ENCODE measurements at regions not wholly inside any gene's neighbourhood (a gene's known extent, or its start where the extent isn't known, plus 50 kb on each side); places are given as distances from the start of the nearest gene placed in this dataset.

DNA sequence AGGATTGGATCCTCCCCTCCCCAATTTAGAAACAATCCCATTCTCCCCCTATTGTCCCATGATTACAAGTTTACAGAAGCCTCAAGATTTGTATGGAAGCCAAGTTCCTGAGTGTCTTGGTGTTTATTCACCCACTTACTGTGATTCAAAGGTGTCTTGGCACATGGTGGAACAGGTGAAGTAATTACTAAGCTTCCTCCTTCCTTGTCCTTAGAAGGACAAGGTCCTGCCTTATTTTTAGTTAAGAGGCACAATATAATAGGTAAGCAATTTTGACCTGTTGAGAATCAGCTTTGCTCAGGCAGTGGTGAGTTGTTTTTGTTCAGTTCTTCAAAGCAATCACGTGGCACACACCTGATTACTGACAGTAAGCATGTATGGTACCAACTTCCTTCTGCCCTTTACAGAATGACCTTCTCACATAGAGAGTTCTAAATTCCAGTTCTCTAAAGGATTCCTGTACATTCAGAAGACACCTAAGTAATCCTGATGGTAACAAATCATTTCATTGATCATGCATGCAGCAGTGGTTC, 60.7 kb upstream of the SLC13A1 start:
- Histone ChIP-seq H2BK20ac (ENCODE audit: low read depth, low read length, poor library complexity, severe bottlenecking) (no peak overlapping the region), H3K27me3 (ENCODE audit: insufficient read depth, low read length) (no peaks in the 10 kb centered on the region), H3K56ac (ENCODE audit: insufficient read length, low read depth, low read length) (no peak overlapping the region), H4K91ac (ENCODE audit: insufficient read length, low read depth, low read length) (no peak overlapping the region), H4K8ac (replicated peaks; ENCODE audit: insufficient read length, low read depth, low read length) (no peak overlapping the region), H2BK5ac (ENCODE audit: insufficient read length, low read length) (no peak overlapping the region), H3K18ac (ENCODE audit: insufficient read length, low read depth, low read length) (no peak overlapping the region), H4K5ac (ENCODE audit: insufficient read length, low read depth, low read length) (no peak overlapping the region), H2BK120ac (ENCODE audit: low read depth, low read length, poor library complexity, severe bottlenecking) (no peak overlapping the region), H3K4me1 (ENCODE audit: insufficient read depth, low read length) (peaks cover 4% of the 10 kb centered on the region; the same call in 1 of the 2 replicates), H3K4me2 (ENCODE audit: insufficient read depth, insufficient read length, low read length) (no peak overlapping the region), H3K23me2 (ENCODE audit: insufficient read length, low read depth, low read length, poor library complexity, severe bottlenecking) (no peaks in the 10 kb centered on the region), H3K79me1 (ENCODE audit: insufficient read depth, low read depth, low read length, poor library complexity, severe bottlenecking) (no peaks in the 10 kb centered on the region), H3K9me3 (ENCODE audit: control insufficient read depth, low read depth, low read length) (no peaks in the 10 kb centered on the region), H3K9ac (ENCODE audit: extremely low read depth, insufficient read length, low read length) (no peak overlapping the region), H4K20me1 (ENCODE audit: control insufficient read depth, insufficient read depth, insufficient read length) (no peaks in the 10 kb centered on the region), H3K27ac (ENCODE audit: insufficient read length, low read depth, low read length) (no peak overlapping the region), H2AK5ac (ENCODE audit: insufficient read length, low read length) (no peak overlapping the region), H3K23ac (ENCODE audit: insufficient read length, low read depth, low read length) (no peak overlapping the region), H2AFZ (ENCODE audit: low read length) (no peak overlapping the region), H3T11ph (ENCODE audit: low read length) (no peak overlapping the region), H2BK15ac (ENCODE audit: low read depth, low read length) (no peak overlapping the region), H3K4ac (ENCODE audit: low read depth, low read length) (no peak overlapping the region), H2BK12ac (ENCODE audit: insufficient read length, low read depth, low read length) (no peak overlapping the region), H3K14ac (ENCODE audit: insufficient read depth, low read length) (no peak overlapping the region), H3K79me2 (ENCODE audit: insufficient read depth, low read length) (no peaks in the 10 kb centered on the region)
- Mint-ChIP-seq H3K4me1 (peaks cover 10% of the 10 kb centered on the region in 2 experiments), H3K4me3 (no peak overlapping the region), H3K27me3 (ENCODE audit: low read depth) (no peaks in the 10 kb centered on the region), H3K36me3 (ENCODE audit: insufficient read depth in 1 of 3, low read depth in 3 of 3) (peaks cover 0 to 3% (median 2%) of the 10 kb centered on the region in 3 experiments; a peak in 2 of 7 replicates), H3K27ac (no peak overlapping the region), H3K9me3 (peaks cover 3 to 9% of the 10 kb centered on the region in 2 experiments; a peak in 2 of 5 replicates)
- no peak for DNase-seq
- WGBS (ENCODE audit: extremely low coverage, insufficient read length, low lambda C conversion rate), result no CpG with 5 or more reads among the region's 1 CpG
- TF ChIP-seq, protein P1, sequence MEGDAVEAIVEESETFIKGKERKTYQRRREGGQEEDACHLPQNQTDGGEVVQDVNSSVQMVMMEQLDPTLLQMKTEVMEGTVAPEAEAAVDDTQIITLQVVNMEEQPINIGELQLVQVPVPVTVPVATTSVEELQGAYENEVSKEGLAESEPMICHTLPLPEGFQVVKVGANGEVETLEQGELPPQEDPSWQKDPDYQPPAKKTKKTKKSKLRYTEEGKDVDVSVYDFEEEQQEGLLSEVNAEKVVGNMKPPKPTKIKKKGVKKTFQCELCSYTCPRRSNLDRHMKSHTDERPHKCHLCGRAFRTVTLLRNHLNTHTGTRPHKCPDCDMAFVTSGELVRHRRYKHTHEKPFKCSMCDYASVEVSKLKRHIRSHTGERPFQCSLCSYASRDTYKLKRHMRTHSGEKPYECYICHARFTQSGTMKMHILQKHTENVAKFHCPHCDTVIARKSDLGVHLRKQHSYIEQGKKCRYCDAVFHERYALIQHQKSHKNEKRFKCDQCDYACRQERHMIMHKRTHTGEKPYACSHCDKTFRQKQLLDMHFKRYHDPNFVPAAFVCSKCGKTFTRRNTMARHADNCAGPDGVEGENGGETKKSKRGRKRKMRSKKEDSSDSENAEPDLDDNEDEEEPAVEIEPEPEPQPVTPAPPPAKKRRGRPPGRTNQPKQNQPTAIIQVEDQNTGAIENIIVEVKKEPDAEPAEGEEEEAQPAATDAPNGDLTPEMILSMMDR (conservative IDR thresholded peaks at IDR 0.05), result no peak

Measured in H9 (cell line).